ENCODE measurements at regions not wholly inside any gene's neighbourhood (a gene's known extent, or its start where the extent isn't known, plus 50 kb on each side); places are given as distances from the start of the nearest gene placed in this dataset.

- DNase-seq: no peak
Observed at GRCh38 chr17:33403194-33403593, 110.1 kb upstream of the ASIC2 start.

- DNase-seq: no peak
Observed at GRCh38 chr17:33404070-33404819, 111.2 kb upstream of the ASIC2 start.

GRCh38 chr17:33416131-33416530, 123.0 kb upstream of the ASIC2 start:
- DNase-seq: no peak

GRCh38 chr17:33421933-33422332, 128.8 kb upstream of the ASIC2 start:
- DNase-seq: no peak

- DNase-seq: no peak
Observed at GRCh38 chr17:33433581-33433980, 140.5 kb upstream of the ASIC2 start.

GRCh38 chr17:33434841-33435240, 141.7 kb upstream of the ASIC2 start:
- DNase-seq: no peak

- DNase-seq: no peak
Observed at GRCh38 chr17:33435721-33436301, 142.7 kb upstream of the ASIC2 start.

- DNase-seq: no peak
Observed at GRCh38 chr17:33436321-33436720, 143.2 kb upstream of the ASIC2 start.

GRCh38 chr17:33438139-33438538, 145.0 kb upstream of the ASIC2 start:
- DNase-seq: no peak

- no peak for DNase-seq
Observed at GRCh38 chr17:33438578-33438977, 145.5 kb upstream of the ASIC2 start.

GRCh38 chr17:33442320-33442719, 149.2 kb upstream of the ASIC2 start:
- DNase-seq: no peak

- DNase-seq: no peak
Observed at GRCh38 chr17:33444731-33445130, 151.6 kb upstream of the ASIC2 start.

GRCh38 chr17:33447090-33447489, 154.0 kb upstream of the ASIC2 start:
- DNase-seq: no peak

- no peak for DNase-seq
Observed at GRCh38 chr17:33451221-33451620, 158.1 kb upstream of the ASIC2 start.

- DNase-seq: no peak
Observed at GRCh38 chr17:33457477-33457876, 164.4 kb upstream of the ASIC2 start.

GRCh38 chr17:33459078-33459940, 166.2 kb upstream of the ASIC2 start:
- DNase-seq: no peak

GRCh38 chr17:33460781-33461450, 167.8 kb upstream of the ASIC2 start:
- no peak for DNase-seq

- no peak for DNase-seq
Observed at GRCh38 chr17:33463887-33464286, 170.8 kb upstream of the ASIC2 start.

- no peak for DNase-seq
Observed at GRCh38 chr17:33464669-33465280, 171.7 kb upstream of the ASIC2 start.

- no peak for DNase-seq
Observed at GRCh38 chr17:33469421-33469820, 176.3 kb upstream of the ASIC2 start.

GRCh38 chr17:33469911-33470310, 176.8 kb upstream of the ASIC2 start:
- no peak for DNase-seq
